HG02610 (cell line): ENCODE measurements at regions not wholly inside any gene's neighbourhood (a gene's known extent, or its start where the extent isn't known, plus 50 kb on each side); places are given as distances from the start of the nearest gene placed in this dataset.

Experiments
- ATAC-seq: cut with Tn5 transposase; IDR thresholded peaks from one replicate; pipeline ENCODE4 v1.9.1; 2021; ENCODE audit warnings: mild to moderate bottlenecking, moderate library complexity; ENCODE audit not compliant: unreplicated experiment

DNA sequence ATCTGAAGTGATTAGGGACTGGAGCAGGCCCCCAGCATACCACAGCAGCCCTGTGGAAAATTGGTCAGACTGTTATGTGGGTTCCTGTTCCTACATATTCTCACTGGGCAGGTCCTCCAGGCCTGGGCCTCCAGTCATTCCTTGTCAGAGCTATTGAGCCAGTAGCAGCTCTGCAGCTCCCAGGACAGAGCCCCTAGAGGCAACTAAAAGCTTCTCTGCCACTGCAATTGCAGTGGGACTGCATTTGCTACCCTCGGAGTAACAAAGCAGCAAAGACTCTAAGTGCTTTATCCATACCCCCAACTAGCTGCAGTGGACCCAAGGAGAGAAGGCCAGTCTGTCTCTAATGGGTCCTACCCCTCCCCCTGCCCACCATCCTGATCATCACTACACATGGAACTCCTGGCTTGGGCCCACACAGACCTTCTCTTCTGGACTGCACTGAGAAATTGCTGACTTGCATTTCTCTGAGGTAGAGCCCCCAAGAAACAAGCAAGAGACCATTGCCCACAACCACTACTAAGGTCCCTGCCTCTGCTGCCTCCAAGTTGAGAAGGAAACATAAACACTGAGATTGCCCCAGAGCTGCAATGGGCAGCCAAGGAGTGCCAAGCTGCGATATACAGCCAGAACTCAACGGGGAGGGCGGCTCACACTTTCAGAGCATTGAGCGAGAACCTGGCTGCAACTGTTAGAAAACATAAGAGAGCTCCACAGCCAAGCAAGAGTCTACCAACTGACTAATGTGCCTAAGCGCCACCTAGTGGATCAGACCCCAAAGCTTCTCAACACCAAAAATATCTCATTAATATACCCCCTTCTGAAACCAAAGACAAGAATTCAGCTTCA, 738.7 kb upstream of the NDST4 start:
- peak; percentile 77 for ATAC-seq

DNA sequence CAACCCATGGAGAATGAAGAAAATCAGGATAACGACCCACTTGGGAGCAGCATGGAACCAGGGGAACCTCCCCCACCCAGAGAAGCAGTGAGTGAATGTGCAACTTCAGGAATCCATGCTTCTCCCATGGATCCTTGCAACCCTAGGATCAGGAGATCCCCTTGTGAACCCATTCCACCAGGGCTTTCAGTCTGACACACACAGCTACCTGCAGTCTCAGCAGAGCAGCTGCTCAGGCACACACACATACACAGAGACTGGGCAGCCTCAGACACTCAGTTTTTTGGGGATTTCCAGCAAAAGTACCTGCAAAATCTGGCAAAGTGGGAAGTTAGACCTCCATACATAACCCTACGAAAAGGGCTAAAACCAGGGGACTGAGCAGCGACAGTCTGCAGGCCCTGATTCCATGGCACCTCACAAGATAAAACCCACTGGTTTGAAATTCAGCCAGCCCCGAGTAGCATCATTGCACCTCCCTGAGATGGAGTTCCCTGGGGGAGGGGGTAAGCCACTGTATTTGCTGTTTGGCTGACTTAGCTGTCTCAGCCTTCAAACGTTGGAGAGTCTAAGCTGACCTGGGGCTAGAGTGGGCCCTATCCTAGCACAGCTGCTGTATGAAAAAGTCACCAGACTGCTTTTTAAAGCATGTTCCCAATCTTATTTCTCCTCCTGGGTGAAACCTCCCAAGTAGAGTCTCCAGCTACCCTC, 737.5 kb upstream of the NDST4 start:
- ATAC-seq: peak; percentile 89

DNA sequence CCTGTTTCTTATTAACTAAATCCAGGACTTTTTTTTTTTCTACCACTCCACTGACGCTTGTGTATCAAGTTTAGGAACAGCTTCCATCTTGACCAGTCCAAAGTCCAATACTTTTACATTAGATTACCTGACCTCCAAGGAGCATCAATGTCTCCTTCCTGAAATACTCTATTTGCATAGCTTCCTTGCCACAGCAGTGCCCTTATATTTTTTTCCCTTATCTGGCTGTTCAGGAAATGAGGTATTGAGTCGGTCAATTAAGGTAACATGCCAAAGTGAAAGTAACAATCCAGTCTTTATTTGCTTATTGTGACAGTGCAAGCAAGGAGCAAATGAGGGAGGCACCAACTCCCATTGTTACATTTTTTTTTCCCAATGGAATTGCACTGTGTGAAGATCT, 730.8 kb upstream of the NDST4 start:
- ATAC-seq: no peak

DNA sequence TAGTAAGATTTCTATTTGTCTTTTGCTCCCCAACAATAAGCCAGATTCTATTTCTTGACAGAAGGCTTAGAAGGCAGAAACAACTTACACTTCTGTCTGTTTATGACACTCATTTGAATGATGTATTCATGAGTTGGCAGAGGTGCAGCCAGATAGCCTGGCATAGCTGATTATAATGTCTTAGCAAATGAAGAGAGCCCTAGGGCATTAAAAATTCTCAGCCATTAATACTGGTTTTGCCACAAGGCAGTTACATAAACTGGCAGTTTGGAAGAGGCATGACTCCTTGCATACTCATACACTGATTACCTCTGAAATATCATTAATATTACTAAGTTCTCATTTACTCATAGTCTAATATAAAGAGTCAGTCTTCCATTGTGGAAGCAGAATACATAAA, 728.5 kb upstream of the NDST4 start:
- no peak for ATAC-seq

DNA sequence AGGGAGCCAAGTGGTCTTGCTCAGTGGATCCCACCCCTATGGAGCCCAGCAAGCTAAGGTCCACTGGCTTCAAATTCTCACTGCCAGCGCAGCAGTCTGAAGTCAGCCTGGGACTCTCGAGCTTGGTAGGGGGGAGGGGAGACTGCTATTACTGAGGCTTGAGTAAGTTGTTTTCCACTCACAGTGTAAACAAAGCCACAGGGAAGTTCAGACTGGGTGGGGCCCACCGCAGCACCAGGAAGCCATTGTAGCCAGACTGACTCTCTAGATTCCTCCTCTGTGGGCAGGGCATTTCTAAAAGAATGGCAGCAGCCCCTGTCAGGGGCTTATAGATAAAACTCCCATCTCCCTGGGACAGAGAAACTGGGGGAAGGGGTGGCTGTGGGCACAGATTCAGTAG, 721.0 kb upstream of the NDST4 start:
- ATAC-seq: no peak

DNA sequence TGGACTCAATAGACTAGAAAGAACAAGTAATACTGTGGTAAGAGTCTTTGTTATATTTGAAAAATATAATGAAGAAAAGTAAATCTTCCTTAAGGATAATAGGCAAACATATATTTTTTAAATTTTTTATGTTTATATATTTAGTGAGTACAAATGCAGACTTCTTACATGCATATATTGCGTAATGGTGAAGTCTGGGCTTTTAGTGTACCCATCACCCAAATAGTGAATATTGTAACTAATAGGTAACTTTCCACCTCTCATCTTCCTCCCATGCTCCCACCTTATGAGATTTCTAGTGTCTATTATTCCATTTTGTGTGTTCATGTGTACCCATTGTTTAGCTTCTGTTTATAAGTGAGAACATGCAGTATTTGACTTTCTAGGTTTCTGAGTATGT, 711.2 kb upstream of the NDST4 start:
- ATAC-seq: no peak

DNA sequence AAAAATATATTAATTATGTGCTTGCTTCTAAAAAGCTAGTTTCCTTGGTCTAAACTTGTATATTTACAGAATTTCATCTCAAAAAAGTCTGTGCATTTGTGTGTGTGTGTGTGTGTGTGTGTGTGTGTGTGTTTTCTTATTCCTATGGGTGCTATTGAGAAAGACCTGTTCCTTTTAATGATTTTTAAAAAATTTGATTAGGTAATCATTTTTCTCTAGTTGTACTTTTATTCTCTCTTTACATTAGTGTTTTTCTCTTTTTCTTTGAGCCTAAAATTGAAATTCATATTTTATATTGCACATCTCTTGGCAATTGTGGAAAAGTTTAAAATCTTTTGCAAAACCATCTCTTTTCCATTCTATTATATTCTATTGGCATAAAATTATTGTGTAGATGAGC, 690.4 kb upstream of the NDST4 start:
- ATAC-seq: no peak

DNA sequence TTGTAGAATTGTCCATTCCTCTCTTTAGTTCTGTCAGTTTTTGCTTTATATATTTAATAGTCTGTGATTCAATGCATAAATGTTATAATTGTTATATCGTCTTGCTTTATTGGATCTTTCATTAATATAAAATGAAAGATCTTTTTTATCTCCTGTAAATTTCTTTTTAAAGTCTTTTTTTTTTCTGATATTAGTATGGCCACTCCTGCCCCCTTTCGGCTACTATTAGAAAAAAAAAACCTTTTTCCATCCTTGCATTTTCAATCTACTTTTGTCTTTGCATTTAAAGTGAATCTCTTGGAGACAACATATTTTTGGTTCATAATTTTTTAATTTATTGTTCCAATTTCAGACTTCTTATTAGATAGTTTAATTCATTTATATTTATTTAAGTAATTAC, 677.4 kb upstream of the NDST4 start:
- ATAC-seq: no peak

DNA sequence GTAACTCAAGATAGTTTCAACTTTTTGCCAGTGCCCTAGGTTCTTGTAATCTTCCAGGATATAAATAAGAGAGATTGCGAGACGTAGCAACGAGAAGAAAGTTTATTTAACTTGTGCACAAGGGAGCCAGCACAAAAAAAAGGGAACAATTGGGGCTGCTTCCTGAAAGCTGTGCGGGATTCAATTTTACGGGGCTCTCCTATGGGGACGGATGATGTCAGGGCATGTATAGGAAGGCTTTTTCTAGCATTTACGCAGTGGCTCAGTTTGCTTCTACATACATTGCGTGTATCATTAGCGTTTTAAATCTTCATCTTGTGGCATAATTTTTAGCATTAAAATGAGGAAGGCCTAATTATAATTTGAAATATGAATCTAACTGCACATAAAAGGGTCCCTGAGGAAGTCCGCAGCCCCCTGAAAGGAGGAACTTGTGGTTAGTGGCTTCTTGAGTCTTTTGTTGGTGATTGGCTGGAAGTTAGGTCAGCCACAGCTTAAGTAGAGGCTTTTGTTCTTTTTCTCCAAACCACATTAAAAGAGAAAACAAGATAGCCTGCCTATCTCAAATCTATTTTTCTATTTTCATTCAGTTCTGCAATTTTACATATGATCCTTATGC, 668.2 kb upstream of the NDST4 start:
- ATAC-seq: peak; percentile 79

DNA sequence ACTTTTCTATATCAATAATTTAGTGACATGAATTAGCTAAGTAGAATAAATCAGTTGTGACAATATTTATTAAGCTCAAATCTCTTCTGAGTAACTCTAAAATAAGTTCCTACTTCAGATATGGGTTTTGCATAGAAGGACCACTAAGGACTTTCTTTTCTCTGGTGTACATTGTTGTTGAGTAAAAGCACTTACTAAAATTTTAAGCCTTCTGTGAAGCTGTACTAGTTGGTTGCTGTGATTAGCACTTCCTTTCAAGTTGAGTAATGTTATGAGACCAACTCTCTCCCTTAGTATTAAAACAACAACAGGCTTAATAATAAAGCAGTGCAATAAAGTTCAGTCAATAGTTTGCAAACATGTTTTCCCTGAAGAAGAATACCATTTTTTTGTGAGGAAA, 667.4 kb upstream of the NDST4 start:
- ATAC-seq: peak; percentile 77

DNA sequence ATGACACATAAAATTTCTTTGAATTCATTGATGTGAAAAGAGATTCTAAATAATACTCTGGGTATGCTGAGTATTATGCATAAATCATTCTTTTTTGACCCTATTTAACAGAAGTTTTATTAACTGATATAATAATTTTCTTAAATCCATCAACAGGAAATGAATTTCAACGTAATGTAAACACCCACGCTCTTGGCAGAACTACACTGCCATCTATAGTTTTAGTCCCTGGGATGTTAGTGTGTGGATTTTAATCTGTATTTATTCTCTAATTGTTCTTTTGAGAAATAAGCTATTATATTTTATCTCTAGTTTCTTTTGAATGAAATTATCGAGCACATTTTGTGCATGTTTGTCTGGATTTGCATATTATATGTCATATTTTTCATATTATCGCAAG, 666.8 kb upstream of the NDST4 start:
- ATAC-seq: no peak

DNA sequence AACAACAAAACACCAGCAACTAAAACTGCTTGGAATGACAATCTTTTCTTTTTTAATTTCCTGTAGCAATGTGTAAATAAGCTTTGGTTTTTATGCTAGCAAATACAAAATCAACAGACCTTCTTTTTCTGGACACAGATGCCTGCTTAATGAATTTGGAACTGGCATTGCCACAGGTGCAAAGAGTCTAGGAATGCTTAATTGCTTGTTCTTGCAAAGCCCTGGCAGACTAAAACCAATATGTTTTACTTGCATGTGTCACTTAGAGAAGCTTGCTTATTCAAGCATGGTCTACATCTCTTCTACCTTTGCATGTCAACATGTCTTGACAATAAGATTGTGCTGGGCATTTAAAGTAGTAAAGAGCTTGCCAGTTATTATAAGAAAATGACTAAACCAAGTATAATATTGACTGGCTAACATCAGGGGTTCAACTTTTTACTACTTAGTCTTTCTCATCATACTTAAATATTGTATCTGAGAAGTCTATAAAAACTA, 656.7 kb upstream of the NDST4 start:
- no peak for ATAC-seq

DNA sequence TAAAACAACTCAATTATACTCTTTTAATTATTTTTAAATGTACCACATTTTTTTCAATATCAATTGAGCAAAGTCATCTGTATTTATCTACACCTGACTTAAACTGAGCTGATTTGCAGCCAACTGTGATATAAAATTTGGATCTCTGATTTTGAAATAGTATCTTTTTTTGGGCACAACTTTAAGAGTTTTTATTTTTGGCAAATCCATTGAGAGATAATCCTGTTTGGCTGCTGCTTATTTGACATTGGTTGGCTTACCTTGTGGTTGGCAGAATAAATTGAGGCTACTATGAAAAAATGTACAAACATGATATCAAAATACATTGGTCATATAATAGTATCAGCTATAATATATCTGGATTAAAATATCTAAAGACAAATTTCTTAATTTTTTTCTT, 656.0 kb upstream of the NDST4 start:
- no peak for ATAC-seq

DNA sequence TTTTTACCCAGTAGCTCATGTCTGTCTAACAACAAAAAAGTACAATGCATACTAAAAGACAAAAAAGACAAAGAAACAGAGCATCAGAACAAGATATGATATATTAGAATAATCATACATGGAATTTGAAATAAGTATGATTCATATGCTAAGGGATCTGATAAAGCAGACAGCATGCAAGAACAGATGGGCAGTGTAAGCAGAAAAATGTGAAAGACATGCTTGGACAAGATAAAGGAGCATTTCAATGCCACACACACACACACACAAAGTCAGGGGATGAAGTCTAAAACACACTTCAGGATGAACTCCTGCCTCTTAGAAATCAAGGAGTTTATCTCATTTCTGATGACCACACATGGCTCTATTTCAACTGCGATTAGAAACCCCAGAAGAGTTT, 649.6 kb upstream of the NDST4 start:
- no peak for ATAC-seq

DNA sequence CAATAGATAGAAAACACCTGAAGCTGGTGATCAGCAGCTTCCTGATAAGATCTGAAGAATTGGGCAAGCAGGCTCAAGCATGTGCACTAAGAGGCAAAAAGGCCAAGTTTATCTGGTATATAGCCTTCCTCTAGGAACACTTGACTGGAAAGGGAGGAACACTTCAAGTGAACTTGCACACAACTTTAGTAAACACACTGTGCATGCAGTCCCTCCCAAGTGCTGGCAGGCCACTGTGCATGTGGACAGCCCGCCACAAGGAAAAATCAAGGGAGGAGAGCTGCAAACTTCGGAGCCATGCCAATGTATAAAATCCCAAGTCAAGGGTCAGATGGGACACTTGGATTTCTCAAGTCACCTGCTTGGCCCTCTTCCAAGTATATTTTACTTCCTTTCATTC, 645.8 kb upstream of the NDST4 start:
- no peak for ATAC-seq

DNA sequence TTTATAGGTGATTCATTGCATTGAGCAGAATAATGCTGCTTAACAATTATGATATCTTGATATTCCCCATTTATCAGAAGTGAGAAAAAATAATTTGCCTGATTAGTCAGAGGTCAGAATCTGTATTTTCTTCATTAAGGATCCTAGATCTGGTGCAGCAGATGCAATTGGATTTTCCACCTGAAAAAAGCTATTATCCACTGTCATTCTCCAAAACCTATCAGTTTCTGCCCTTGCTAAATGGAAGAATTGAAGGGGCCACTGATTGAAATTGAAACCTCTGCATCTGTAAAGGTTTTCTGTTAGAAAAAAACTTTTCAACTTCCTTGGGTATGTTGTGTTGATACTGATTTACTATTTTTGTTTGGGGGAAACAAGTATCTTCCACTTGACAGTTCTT, 636.0 kb upstream of the NDST4 start:
- ATAC-seq: no peak

DNA sequence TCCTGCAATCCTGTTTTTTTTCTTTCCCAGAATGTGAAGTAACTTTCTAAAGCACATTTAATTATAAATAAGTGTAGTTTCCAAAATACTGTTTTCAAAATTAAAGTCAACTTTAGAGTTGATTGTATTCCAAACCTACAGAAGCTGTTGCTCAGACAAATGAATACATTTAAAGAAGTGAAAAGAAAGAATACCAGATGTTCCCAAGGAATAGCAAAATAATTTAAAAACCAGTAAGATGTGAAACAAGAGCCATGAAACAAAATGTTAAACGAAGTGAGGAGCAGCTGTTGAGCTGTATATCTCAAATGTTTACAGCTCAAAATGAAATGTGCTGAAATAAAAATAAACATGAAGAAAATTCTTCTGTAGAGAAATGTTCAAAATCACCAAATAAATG, 627.4 kb upstream of the NDST4 start:
- no peak for ATAC-seq

DNA sequence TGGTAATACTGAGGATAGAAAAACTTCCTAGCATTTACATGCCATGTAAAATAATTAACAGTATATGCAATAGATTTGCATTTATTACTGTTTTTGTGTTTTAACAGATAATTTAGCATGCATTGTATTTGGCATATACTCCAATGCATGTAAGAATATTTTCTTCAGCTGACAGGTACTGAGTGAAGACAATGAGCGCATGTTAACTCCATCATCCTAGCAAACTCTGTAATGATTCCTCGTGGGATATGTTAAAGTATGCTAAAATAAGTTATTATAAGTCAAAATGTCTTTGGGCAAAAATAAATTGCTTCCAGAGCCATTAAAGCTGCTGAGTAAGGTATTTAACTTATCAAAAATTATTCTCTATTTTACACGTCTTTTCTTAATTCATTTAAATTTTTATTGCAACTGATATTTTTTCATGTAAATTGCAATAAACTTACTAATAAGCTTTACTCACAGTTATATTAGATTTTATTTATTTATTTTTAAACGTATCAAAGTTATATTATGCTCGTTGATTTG, 616.4 kb upstream of the NDST4 start:
- ATAC-seq: no peak

DNA sequence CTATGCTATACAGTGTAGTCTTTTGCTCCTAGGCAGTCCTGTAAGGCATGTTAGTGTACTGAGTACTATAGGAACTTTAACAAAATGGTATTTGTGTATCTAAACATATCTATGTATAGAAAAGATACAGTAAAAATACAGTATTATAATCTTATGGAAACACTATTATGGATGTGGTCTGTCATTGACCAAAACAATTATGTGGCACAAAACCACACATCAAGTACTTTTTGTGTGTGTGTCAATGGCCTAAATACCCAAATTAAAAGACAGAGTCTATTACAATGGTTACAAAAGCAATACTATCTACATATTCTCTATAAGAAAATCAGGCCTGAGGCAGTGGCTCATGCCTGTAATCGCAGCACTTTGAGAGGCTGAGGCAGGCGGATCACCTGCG, 610.2 kb upstream of the NDST4 start:
- ATAC-seq: no peak

DNA sequence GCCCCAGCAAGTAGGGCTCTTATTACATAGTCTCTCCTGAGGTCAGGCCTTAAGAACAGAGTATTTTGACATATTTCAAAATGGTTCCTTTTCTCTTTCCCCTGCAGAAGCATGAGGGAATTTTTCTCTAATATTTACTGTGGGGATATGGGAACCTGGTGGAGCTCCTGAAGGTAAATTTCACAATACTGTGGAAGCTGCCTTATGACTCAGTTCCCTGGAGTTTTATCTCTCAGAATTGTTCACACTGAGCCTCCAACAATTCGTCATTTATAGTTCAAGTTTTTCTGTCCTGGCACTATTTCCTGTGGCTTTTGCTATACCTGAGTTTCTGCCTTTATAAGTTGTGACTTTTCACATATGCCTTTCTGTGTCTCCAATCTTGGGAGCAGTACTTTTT, 607.2 kb upstream of the NDST4 start:
- ATAC-seq: no peak

DNA sequence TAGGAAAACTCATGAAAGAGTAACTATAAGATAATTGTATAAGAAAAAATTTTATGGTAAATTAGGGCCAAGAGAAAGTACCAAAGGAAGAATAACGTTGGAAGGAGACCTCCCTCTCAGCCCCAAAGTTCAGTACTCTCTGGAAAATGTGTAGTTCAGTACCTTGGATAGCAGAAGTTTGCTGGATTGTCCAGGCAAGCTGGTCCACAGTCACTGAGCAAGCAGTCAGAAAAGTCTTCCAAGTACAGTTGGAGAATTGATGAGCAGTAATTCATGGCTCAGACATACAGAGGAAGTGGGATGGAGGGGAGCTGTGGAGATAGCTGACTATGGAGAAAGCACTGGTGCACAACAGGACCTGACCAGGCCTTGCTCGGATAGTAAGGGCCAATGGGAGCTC, 598.2 kb upstream of the NDST4 start:
- ATAC-seq: no peak

DNA sequence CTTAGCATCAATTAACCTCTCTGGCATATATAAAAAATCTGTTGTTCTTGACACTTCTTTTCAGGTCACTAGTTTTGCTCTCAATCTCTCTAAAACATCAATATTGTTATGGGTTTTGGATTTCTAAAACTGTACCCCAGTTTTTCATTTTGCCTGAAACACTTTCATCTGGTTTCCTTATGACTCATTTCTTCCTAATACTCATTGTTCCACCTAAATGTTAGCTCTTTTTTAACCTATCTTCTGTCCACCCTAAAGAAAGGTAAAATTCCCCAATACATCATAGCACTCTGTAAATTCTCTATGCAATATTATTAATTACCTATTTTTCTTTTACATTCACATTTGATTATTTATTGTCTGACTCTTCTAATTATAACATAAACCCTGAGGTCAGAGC, 575.5 kb upstream of the NDST4 start:
- no peak for ATAC-seq
